ENCODE measurements at regions not wholly inside any gene's neighbourhood (a gene's known extent, or its start where the extent isn't known, plus 50 kb on each side); places are given as distances from the start of the nearest gene placed in this dataset.

DNA sequence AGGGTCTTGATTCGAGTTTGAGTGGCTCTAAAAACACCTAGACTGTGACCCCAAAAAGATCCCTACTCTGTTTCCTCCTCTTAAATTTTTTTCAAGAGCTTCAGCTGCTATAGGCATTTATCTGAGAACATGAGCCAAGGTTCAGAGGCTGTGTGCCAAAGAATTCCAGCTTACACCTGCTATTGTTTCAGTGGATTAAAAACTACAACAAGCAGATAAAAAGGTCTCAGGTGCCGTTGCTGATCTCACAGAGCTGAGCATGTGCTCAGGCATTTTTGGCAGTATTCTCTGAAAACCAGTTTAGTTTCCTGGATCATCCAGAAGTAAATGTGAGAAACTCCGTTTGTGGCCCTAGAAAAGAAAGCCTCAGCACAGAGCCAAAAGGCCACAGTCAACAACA is 349.2 kb downstream of the DEPDC1B start:
- TF ChIP-seq EZH2phosphoT487 (IDR thresholded peaks at IDR 0.05; ENCODE audit: insufficient read depth, low read depth) (no peak), EZH2 (IDR thresholded peaks at IDR 0.05; ENCODE audit: insufficient read depth, poor library complexity, severe bottlenecking) (no peak)

Data from GM23248 (cell line).